Parathyroid adenoma (tissue), 2 donors: ENCODE measurements at regions not wholly inside any gene's neighbourhood (a gene's known extent, or its start where the extent isn't known, plus 50 kb on each side); places are given as distances from the start of the nearest gene placed in this dataset.

Experiments
- H2AFZ ChIP-seq: fragments of 300-600 bp; sonication (generic); one replicate; pipeline ENCODE4 v1.7.0; 2017; ENCODE audit warnings: antibody characterized with exemption, mild to moderate bottlenecking
- H3K27ac ChIP-seq: fragments of 300-600 bp; sonication (generic); one replicate; pipeline ENCODE4 v1.7.0; 2017
- H3K27me3 ChIP-seq: fragments of 300-600 bp; sonication (generic); one replicate; pipeline ENCODE4 v1.7.0; 2017; ENCODE audit warnings: low read length; ENCODE audit not compliant: control insufficient read depth, insufficient read depth
- H3K36me3 ChIP-seq: fragments of 300-600 bp; sonication (generic); one replicate; pipeline ENCODE4 v1.7.0; 2017; ENCODE audit warnings: low read length; ENCODE audit not compliant: control insufficient read depth, insufficient read depth
- H3K4me1 ChIP-seq: fragments of 300-600 bp; sonication (generic); one replicate; pipeline ENCODE4 v1.7.0; 2017; ENCODE audit warnings: control low read depth
- H3K4me2 ChIP-seq: fragments of 300-600 bp; sonication (generic); one replicate; pipeline ENCODE4 v1.7.0; 2017; ENCODE audit warnings: low read length
- H3K4me3 ChIP-seq: fragments of 300-600 bp; sonication (generic); one replicate; pipeline ENCODE4 v1.7.0; 2017; ENCODE audit warnings: low read depth, low read length
- H3K79me2 ChIP-seq: fragments of 300-600 bp; sonication (generic); one replicate; pipeline ENCODE4 v1.7.0; 2017; ENCODE audit warnings: control low read depth
- H3K9ac ChIP-seq: fragments of 300-600 bp; sonication (generic); one replicate; pipeline ENCODE4 v1.7.0; 2017; ENCODE audit warnings: mild to moderate bottlenecking
- H3K9me3 ChIP-seq: fragments of 300-600 bp; sonication (generic); one replicate; pipeline ENCODE4 v1.7.0; 2017; ENCODE audit warnings: low read length; ENCODE audit not compliant: control insufficient read depth
- CTCF ChIP-seq: fragments of 300-600 bp; sonication (generic); IDR thresholded peaks from one replicate; pipeline ENCODE4 v1.7.0; 2017; ENCODE audit warnings: antibody characterized with exemption, mild to moderate bottlenecking
- donor health status: primary hyperparathyroidism.

DNA sequence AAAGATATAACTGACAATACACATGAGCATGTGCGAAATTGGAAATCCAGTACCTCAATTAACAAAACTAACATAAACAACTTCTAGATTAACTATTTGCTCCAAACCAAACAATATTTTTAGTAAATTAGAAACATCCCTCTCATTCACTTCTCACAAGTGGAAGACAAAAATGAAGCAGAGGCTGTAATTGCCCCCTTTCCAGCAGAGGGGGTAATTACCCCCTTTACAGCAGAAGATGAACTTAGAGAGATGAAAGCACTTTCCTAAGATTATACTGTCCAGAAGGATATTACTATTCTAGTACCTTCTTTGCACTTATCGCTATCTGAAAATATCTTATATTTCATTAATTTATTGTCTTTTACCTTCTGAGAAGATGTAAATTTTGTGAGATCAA is 1025.2 kb downstream of the FSCB start:
- no peak overlapping the region for H2AFZ ChIP-seq
- no peaks in the 10 kb centered on the region for H3K4me1 ChIP-seq
- H3K27me3 ChIP-seq = no peaks in the 10 kb centered on the region
- H3K9me3 ChIP-seq = no peaks in the 10 kb centered on the region
- H3K27ac ChIP-seq = no peak overlapping the region
- no peaks in the 10 kb centered on the region for H3K79me2 ChIP-seq
- no peaks in the 10 kb centered on the region for H3K36me3 ChIP-seq
- no peak overlapping the region for H3K4me2 ChIP-seq
- no peak for TF ChIP-seq CTCF
- no peak overlapping the region for H3K9ac ChIP-seq
- no peak overlapping the region for H3K4me3 ChIP-seq

GRCh38 chr14:43480976-43481375 is 1026.1 kb downstream of the FSCB start:
- Histone ChIP-seq H3K79me2 (no peaks in the 10 kb centered on the region), H3K4me1 (no peaks in the 10 kb centered on the region), H3K9ac (no peak overlapping the region), H3K27me3 (no peaks in the 10 kb centered on the region), H2AFZ (no peak overlapping the region), H3K4me2 (no peak overlapping the region), H3K36me3 (no peaks in the 10 kb centered on the region), H3K9me3 (no peaks in the 10 kb centered on the region), H3K4me3 (no peak overlapping the region), H3K27ac (no peak overlapping the region)
- no peak for TF ChIP-seq CTCF

DNA sequence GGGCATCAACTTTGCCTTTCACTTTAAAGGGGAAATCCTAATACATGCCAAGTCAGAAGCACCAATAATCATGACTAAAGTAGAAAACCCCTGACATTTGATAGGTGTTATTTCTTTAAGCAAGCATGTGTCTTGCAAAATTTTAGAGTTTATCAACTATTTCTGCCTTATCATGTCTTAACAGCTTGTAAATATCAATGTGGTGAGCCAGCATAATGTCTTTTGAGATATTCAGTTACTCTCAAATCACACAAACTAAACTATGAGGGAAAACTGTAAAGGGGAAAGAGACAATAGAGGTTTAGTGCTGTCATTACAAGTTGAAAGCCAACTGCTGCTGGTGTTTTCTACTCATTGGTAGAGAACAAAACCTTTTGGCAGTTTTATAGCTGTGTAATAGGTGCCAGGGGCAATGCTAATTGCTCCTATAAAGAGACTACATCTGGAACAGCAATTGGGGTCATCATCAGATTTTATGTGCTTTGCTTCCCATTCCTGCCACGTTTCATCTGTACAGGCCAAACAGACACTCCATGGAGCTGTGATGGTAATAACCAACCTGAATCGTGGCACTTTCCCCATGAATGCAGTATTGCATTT is 1027.4 kb downstream of the FSCB start:
- no peak overlapping the region for H3K4me3 ChIP-seq
- no peak for TF ChIP-seq CTCF
- H2AFZ ChIP-seq = no peak overlapping the region
- H3K27ac ChIP-seq = no peak overlapping the region
- H3K4me1 ChIP-seq = no peaks in the 10 kb centered on the region
- no peaks in the 10 kb centered on the region for H3K36me3 ChIP-seq
- H3K27me3 ChIP-seq = no peaks in the 10 kb centered on the region
- H3K79me2 ChIP-seq = no peaks in the 10 kb centered on the region
- no peak overlapping the region for H3K9ac ChIP-seq
- H3K9me3 ChIP-seq = no peaks in the 10 kb centered on the region
- no peak overlapping the region for H3K4me2 ChIP-seq

DNA sequence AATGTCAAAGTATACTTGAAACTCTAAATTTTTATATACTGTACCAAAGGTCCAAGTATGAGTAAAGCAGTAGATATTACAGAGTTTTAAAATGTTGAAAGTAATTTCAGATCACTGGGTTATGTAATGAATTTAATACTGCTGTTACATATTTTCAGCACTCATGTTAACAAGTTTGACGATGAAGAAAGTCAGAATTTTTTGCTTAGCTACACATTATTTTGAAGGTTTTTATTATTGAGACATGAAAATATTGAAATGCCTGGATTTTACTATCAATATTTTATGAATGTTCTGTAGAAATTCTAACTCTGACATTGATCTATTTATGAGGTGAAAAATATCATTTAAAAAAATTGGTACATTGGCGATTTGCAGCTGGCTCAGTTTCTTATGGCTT is 1030.3 kb downstream of the FSCB start:
- no peak overlapping the region for H3K4me3 ChIP-seq
- no peak overlapping the region for H3K27ac ChIP-seq
- H3K9me3 ChIP-seq = no peaks in the 10 kb centered on the region
- H3K27me3 ChIP-seq = no peaks in the 10 kb centered on the region
- no peak overlapping the region for H2AFZ ChIP-seq
- H3K79me2 ChIP-seq = no peaks in the 10 kb centered on the region
- no peaks in the 10 kb centered on the region for H3K36me3 ChIP-seq
- no peak overlapping the region for H3K4me2 ChIP-seq
- TF ChIP-seq CTCF = no peak
- H3K9ac ChIP-seq = no peak overlapping the region
- H3K4me1 ChIP-seq = no peaks in the 10 kb centered on the region

DNA sequence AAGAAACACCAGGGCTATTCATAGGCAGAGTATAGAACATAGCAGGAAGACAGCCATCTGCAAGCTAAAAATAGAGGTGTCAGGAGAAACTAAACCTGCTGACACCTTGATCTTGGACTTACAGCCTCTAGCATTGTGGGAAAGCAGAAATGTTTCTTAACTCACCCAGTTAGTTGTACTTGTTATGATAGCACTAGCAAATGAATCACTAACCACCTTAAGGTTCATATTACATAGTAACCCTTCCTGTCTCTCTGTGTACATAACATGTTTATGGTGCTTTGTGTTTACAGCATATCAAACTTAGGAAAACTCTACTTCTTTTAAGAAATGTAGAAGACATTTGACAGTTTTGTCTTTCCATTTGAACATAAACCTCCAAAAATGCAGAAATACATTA is 1031.3 kb downstream of the FSCB start:
- H3K9me3 ChIP-seq = no peaks in the 10 kb centered on the region
- no peak for TF ChIP-seq CTCF
- no peak overlapping the region for H2AFZ ChIP-seq
- no peaks in the 10 kb centered on the region for H3K79me2 ChIP-seq
- no peaks in the 10 kb centered on the region for H3K4me1 ChIP-seq
- no peak overlapping the region for H3K4me3 ChIP-seq
- no peak overlapping the region for H3K27ac ChIP-seq
- H3K9ac ChIP-seq = no peak overlapping the region
- no peaks in the 10 kb centered on the region for H3K36me3 ChIP-seq
- no peaks in the 10 kb centered on the region for H3K27me3 ChIP-seq
- no peak overlapping the region for H3K4me2 ChIP-seq
